Epithelial cell of proximal tubule (primary cell): ENCODE measurements at regions not wholly inside any gene's neighbourhood (a gene's known extent, or its start where the extent isn't known, plus 50 kb on each side); places are given as distances from the start of the nearest gene placed in this dataset.
"Not testable (repeated sequence)": the region's sequence is repeated elsewhere in the genome, so short reads cannot be mapped to it uniquely, and the experiment has no call there.

ENCODE experiments used
- DNase-seq: peaks from one replicate; pipeline ENCODE4 v3.0.0-alpha.2; 2011; ENCODE audit warnings: low read depth
- H3K4me3 ChIP-seq: 2 replicates; pipeline ENCODE4 v1.5.1; 2011; ENCODE audit warnings: low read depth, mild to moderate bottlenecking, low read length
- CTCF ChIP-seq: conservative IDR thresholded peaks from 2 replicates; pipeline ENCODE4 v1.5.1; 2012; ENCODE audit warnings: low read depth, mild to moderate bottlenecking, low read length

- no peak for DNase-seq
- H3K4me3 ChIP-seq: no peak overlapping the region
- no peak for TF ChIP-seq CTCF
These were observed 222.5 kb downstream of the EXOC5 start for GRCh38 chr14:57046175-57046574.

GRCh38 chr14:57044101-57044973, 224.4 kb downstream of the EXOC5 start:
- not testable (repeated sequence) for H3K4me3 ChIP-seq, DNase-seq

GRCh38 chr14:57038689-57039088, 228.4 kb upstream of the OTX2 start:
- TF ChIP-seq CTCF: no peak
- no peak for DNase-seq
- no peak overlapping the region for H3K4me3 ChIP-seq

GRCh38 chr14:57031474-57031873, 221.2 kb upstream of the OTX2 start:
- no peak for DNase-seq
- no peak overlapping the region for H3K4me3 ChIP-seq
- no peak for TF ChIP-seq CTCF

- DNase-seq: no peak
- H3K4me3 ChIP-seq: no peak overlapping the region
- TF ChIP-seq CTCF: no peak
These were observed 219.5 kb upstream of the OTX2 start for GRCh38 chr14:57029620-57030253.

GRCh38 chr14:57025456-57025855, 215.2 kb upstream of the OTX2 start:
- no peak for DNase-seq
- no peak for TF ChIP-seq CTCF
- no peak overlapping the region for H3K4me3 ChIP-seq

- H3K4me3 ChIP-seq: no peak overlapping the region
- TF ChIP-seq CTCF: no peak
- no peak for DNase-seq
These were observed 212.3 kb upstream of the OTX2 start for GRCh38 chr14:57022608-57023007.
